HepG2 (cell line): ENCODE measurements at regions not wholly inside any gene's neighbourhood (a gene's known extent, or its start where the extent isn't known, plus 50 kb on each side); places are given as distances from the start of the nearest gene placed in this dataset.

Source experiments
- ATAC-seq: fragments of 200-7000 bp; cut with Tn5 transposase; 3 replicates; pipeline ENCODE4 v1.9.1; 2020; ENCODE audit warnings: mild to moderate bottlenecking, moderate library complexity
- BruUV-seq: library from RNA; stranded (reverse); fragments of 400-500 nt; replicated peaks from 2 replicates; lab custom pipeline; 2021; lab: Mats Ljungman, UMichigan
- CTCF ChIA-PET: fragments of 300-600 bp; formaldehyde crosslinking; extraction: SDS; loops from one replicate; lab custom pipeline; 2021; ENCODE audit warnings: low total read pairs, inconsistent platforms, low intra/inter-chr PET ratio; lab: Yijun Ruan, JAX
- POLR2A ChIA-PET: fragments of 350-600 bp; sonication (Branson Sonifier 250); formaldehyde crosslinking; loops from one replicate; lab custom pipeline; 2020; ENCODE audit warnings: antibody characterized with exemption, inconsistent platforms; lab: Yijun Ruan, JAX
- DNase-seq: peaks from one replicate; pipeline ENCODE4 v3.0.0-alpha.2; 2015; ENCODE audit warnings: low spot score
- FAIRE-seq: peaks from 3 replicates; lab custom pipeline; 2011; peaks lifted over from hg19 to GRCh38; lab: Jason Lieb, UNC
- H2AFZ ChIP-seq: one replicate; pipeline ENCODE4 v1.6.1; 2011; ENCODE audit warnings: low read length, inconsistent platforms
- H3K27ac ChIP-seq: fragments of 300-600 bp; 3 replicates; pipeline ENCODE4 v1.8.0; 2011; ENCODE audit warnings: mixed run types, mild to moderate bottlenecking, mixed read lengths, low read length, inconsistent platforms; ENCODE audit not compliant: insufficient read depth; ENCODE audit errors: extremely low read length
- H3K27me3 ChIP-seq, 2 experiments: fragments of 200-600 bp in 1 of 2; 2 replicates in 1 of 2; 3 replicates in 1 of 2; pipeline versions ENCODE4 v1.6.0 to v1.8.0; 2011; ENCODE audit warnings: low read length in 2 of 2, mild to moderate bottlenecking in 2 of 2, moderate library complexity in 2 of 2, inconsistent platforms in 1 of 2; ENCODE audit not compliant: insufficient read depth in 2 of 2, control insufficient read depth in 1 of 2
- H3K36me3 ChIP-seq, 2 experiments: fragments of 200-600 bp in 1 of 2; replicated peaks in 1 of 2; 2 replicates in 1 of 2; 3 replicates in 1 of 2; pipeline versions ENCODE4 v1.5.1 to v1.8.0; 2011; ENCODE audit warnings: low read length in 2 of 2, inconsistent platforms in 1 of 2; ENCODE audit not compliant: insufficient read depth in 2 of 2, control insufficient read depth in 1 of 2
- H3K4me1 ChIP-seq: 2 replicates; pipeline ENCODE4 v1.5.1; 2012; ENCODE audit warnings: low read length, inconsistent platforms; ENCODE audit not compliant: insufficient read depth
- H3K4me2 ChIP-seq: 2 replicates; pipeline ENCODE4 v1.6.0; 2011; ENCODE audit warnings: low read depth, low read length, inconsistent platforms
- H3K4me3 ChIP-seq, 3 experiments: fragments of 200-600 bp in 1 of 3; sonication (generic), shearing (Covaris generic) in 1 of 3; replicated peaks in 1 of 3; 2 replicates each; pipeline ENCODE4 v1.5.1; 2011 to 2016; ENCODE audit warnings: low read length in 3 of 3, inconsistent platforms in 2 of 3, low read depth in 2 of 3, mild to moderate bottlenecking in 2 of 3, control low read depth in 1 of 3, mixed read lengths in 1 of 3; ENCODE audit not compliant: insufficient read depth in 1 of 3
- H3K79me2 ChIP-seq: one replicate; pipeline ENCODE4 v1.6.1; 2011; ENCODE audit warnings: low read length, inconsistent platforms; ENCODE audit not compliant: insufficient read depth
- H3K9ac ChIP-seq: 2 replicates; pipeline ENCODE4 v1.6.0; 2011; ENCODE audit warnings: mild to moderate bottlenecking, low read depth, low read length, inconsistent platforms; ENCODE audit not compliant: insufficient read depth
- H3K9me3 ChIP-seq: 2 replicates; pipeline ENCODE4 v1.5.1; 2012; ENCODE audit warnings: mild to moderate bottlenecking, low read length
- H4K20me1 ChIP-seq: 2 replicates; pipeline ENCODE4 v1.6.0; 2011; ENCODE audit warnings: inconsistent platforms, mild to moderate bottlenecking, low read length, moderate library complexity; ENCODE audit not compliant: insufficient read depth
- BRD4 ChIP-seq: sonication (generic); formaldehyde crosslinking; IDR thresholded peaks from 2 replicates; pipeline ENCODE4 v1.4.0; 2020; ENCODE audit warnings: missing genetic modification reagents
- DZIP1 ChIP-seq: sonication (generic); formaldehyde crosslinking; IDR thresholded peaks from 2 replicates; pipeline ENCODE4 v1.5.0; 2020; ENCODE audit warnings: mild to moderate bottlenecking, missing genetic modification reagents
- FOXP1 ChIP-seq, 2 experiments: fragments of 450-650 bp in 1 of 2; IDR thresholded peaks; 2 replicates each; pipeline ENCODE4 v1.6.1; 2017 to 2018; ENCODE audit warnings: antibody characterized with exemption in 1 of 2
- HNF4G ChIP-seq, 2 experiments: sonication (generic) in 1 of 2; formaldehyde crosslinking in 1 of 2; IDR thresholded peaks; 2 replicates each; pipeline versions ENCODE4 v1.4.0 to v1.6.1; 2011 to 2020; ENCODE audit warnings: borderline replicate concordance in 2 of 2, low read depth in 2 of 2, mild to moderate bottlenecking in 2 of 2, low read length in 1 of 2, missing genetic modification reagents in 1 of 2, moderate library complexity in 1 of 2
- HNRNPL ChIP-seq: fragments of 200-400 bp; formaldehyde crosslinking; IDR thresholded peaks from 2 replicates; pipeline ENCODE4 v1.6.1; 2017; ENCODE audit warnings: mild to moderate bottlenecking, low read depth, low read length
- KDM4B ChIP-seq: sonication (generic); formaldehyde crosslinking; IDR thresholded peaks from 2 replicates; pipeline ENCODE4 v1.4.0; 2020; ENCODE audit warnings: missing genetic modification reagents
- RARG ChIP-seq: sonication (generic); formaldehyde crosslinking; IDR thresholded peaks from 2 replicates; pipeline ENCODE4 v1.4.0; 2020; ENCODE audit warnings: low read depth, mild to moderate bottlenecking, missing genetic modification reagents
- RFX1 ChIP-seq: fragments of 450-650 bp; IDR thresholded peaks from 2 replicates; pipeline ENCODE4 v1.6.1; 2017
- TBP ChIP-seq: sonication (generic); formaldehyde crosslinking; IDR thresholded peaks from 2 replicates; pipeline ENCODE4 v1.5.0; 2020; ENCODE audit warnings: missing genetic modification reagents
- ZFAT ChIP-seq: sonication (generic); formaldehyde crosslinking; conservative IDR thresholded peaks from 2 replicates; pipeline ENCODE4 v1.8.1; 2023; ENCODE audit warnings: missing genetic modification reagents, inconsistent platforms
- WGBS: methylation state at CpG from one replicate; pipeline ENCODE4 v1.1.6; 2017; ENCODE audit warnings: low lambda C conversion rate; 5-methylcytosine and 5-hydroxymethylcytosine counted together
- in situ Hi-C: cut with HindIII; loops from 2 replicates; pipeline ENCODE4 v1.10.0; 2017; ENCODE audit warnings: low pct_unique_long_range_greater_than_20kb; ENCODE audit not compliant: extremely low pct_ligation_motif_present
- intact Hi-C: fragments of 100-400 bp; cut with micrococcal nuclease; formaldehyde crosslinking; loops from one replicate; pipeline ENCODE4 v1.10.0; 2022; ENCODE audit not compliant: unreplicated experiment
- TF ChIP-seq, protein P1 (sequence below): IDR thresholded peaks from 2 replicates; pipeline ENCODE4 v1.6.1; 2012; ENCODE audit warnings: low read length, improper control_type of control experiment

GRCh38 chr11:131191606-131192005 lies 178.8 kb upstream of the NTM start:
- no peak for TF ChIP-seq FOXP1 (IDR thresholded peaks at IDR 0.05)
- TF ChIP-seq FOXP1 (CRISPR knock-in tag; IDR thresholded peaks at IDR 0.05): no peak
- TF ChIP-seq, protein P1, sequence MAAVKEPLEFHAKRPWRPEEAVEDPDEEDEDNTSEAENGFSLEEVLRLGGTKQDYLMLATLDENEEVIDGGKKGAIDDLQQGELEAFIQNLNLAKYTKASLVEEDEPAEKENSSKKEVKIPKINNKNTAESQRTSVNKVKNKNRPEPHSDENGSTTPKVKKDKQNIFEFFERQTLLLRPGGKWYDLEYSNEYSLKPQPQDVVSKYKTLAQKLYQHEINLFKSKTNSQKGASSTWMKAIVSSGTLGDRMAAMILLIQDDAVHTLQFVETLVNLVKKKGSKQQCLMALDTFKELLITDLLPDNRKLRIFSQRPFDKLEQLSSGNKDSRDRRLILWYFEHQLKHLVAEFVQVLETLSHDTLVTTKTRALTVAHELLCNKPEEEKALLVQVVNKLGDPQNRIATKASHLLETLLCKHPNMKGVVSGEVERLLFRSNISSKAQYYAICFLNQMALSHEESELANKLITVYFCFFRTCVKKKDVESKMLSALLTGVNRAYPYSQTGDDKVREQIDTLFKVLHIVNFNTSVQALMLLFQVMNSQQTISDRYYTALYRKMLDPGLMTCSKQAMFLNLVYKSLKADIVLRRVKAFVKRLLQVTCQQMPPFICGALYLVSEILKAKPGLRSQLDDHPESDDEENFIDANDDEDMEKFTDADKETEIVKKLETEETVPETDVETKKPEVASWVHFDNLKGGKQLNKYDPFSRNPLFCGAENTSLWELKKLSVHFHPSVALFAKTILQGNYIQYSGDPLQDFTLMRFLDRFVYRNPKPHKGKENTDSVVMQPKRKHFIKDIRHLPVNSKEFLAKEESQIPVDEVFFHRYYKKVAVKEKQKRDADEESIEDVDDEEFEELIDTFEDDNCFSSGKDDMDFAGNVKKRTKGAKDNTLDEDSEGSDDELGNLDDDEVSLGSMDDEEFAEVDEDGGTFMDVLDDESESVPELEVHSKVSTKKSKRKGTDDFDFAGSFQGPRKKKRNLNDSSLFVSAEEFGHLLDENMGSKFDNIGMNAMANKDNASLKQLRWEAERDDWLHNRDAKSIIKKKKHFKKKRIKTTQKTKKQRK: no peak
- TF ChIP-seq HNF4G (IDR thresholded peaks at IDR 0.05; ENCODE audit: borderline replicate concordance, low read depth, low read length): no peak
- no peak for TF ChIP-seq HNF4G (CRISPR knock-in tag; IDR thresholded peaks at IDR 0.05; ENCODE audit: borderline replicate concordance, low read depth)
- TF ChIP-seq TBP (CRISPR knock-in tag): no peak
- no peak for TF ChIP-seq ZFAT (CRISPR knock-in tag)
- TF ChIP-seq RARG (CRISPR knock-in tag): no peak
- no peak for TF ChIP-seq HNRNPL
- TF ChIP-seq RFX1: no peak
- TF ChIP-seq DZIP1 (CRISPR knock-in tag): no peak
- no peak for TF ChIP-seq BRD4
- no peak for TF ChIP-seq KDM4B (CRISPR knock-in tag)
- TF ChIP-seq, all 625 proteins: peak for 0
- H2AFZ ChIP-seq: no peak overlapping the region
- CTCF ChIA-PET: no interaction called here
- no peaks in the 10 kb centered on the region for H3K36me3 ChIP-seq
- peaks cover 4 to 20% of the 10 kb centered on the region in 2 experiments; a peak in 3 of 5 replicates for H3K27me3 ChIP-seq
- H3K4me3 ChIP-seq: no peak overlapping the region
- no peak for FAIRE-seq
- no peak for DNase-seq
- H3K27ac ChIP-seq: no peak overlapping the region
- H4K20me1 ChIP-seq: no peaks in the 10 kb centered on the region
- no peaks in the 10 kb centered on the region for H3K4me1 ChIP-seq
- POLR2A ChIA-PET: no interaction called here
- no peaks in the 10 kb centered on the region for H3K79me2 ChIP-seq
- 5% methylated on average over 4 of the region's 4 CpGs for WGBS
- no peak overlapping the region for H3K4me2 ChIP-seq
- in situ Hi-C loops (no loop called here), intact Hi-C loops (no loop called here)
- no peak overlapping the region for H3K9ac ChIP-seq
- no peak for ATAC-seq
- no TSS peak for BruUV-seq
- no peaks in the 10 kb centered on the region for H3K9me3 ChIP-seq
